Lung (tissue), 11 donors: ENCODE measurements at regions not wholly inside any gene's neighbourhood (a gene's known extent, or its start where the extent isn't known, plus 50 kb on each side); places are given as distances from the start of the nearest gene placed in this dataset.

Experiments
- ATAC-seq: fragments of 200-7000 bp; cut with Tn5 transposase; one replicate; pipeline ENCODE4 v1.9.1; 2020; ENCODE audit warnings: moderate number of reproducible peaks; ENCODE audit not compliant: insufficient read depth, low FRiP score
- DNase-seq, 3 donors: peaks; one replicate each; pipeline ENCODE4 v3.0.0-alpha.2; 2013 to 2017
- H3K27ac ChIP-seq, 2 donors: one replicate each; pipeline ENCODE4 v1.5.1; 2013; ENCODE audit warnings: mild to moderate bottlenecking in 2 of 2, moderate library complexity in 2 of 2, control low read depth in 1 of 2, inconsistent platforms in 1 of 2, low read depth in 1 of 2, low read length in 1 of 2
- H3K27me3 ChIP-seq, 3 donors: one replicate each; pipeline ENCODE4 v1.5.1; 2013; ENCODE audit warnings: low read length in 2 of 3; ENCODE audit not compliant: control insufficient read depth in 3 of 3, insufficient read depth in 3 of 3
- H3K36me3 ChIP-seq, 4 donors: one replicate each; pipeline ENCODE4 v1.5.1; 2013; ENCODE audit warnings: low read length in 4 of 4, mild to moderate bottlenecking in 1 of 4, moderate library complexity in 1 of 4; ENCODE audit not compliant: control insufficient read depth in 4 of 4, insufficient read depth in 4 of 4
- H3K4me1 ChIP-seq, 5 donors: one replicate each; pipeline ENCODE4 v1.5.1; 2013; ENCODE audit warnings: low read length in 5 of 5, mild to moderate bottlenecking in 2 of 5, moderate library complexity in 1 of 5; ENCODE audit not compliant: control insufficient read depth in 5 of 5, insufficient read depth in 5 of 5
- H3K4me3 ChIP-seq: one replicate; pipeline ENCODE4 v1.5.1; 2013; ENCODE audit warnings: mild to moderate bottlenecking, control low read depth, moderate library complexity
- H3K9ac ChIP-seq, 2 donors: one replicate each; pipeline ENCODE4 v1.5.1; 2013; ENCODE audit warnings: low read length in 2 of 2, control low read depth in 1 of 2; ENCODE audit not compliant: insufficient read depth in 1 of 2
- H3K9me3 ChIP-seq, 4 donors: one replicate each; pipeline ENCODE4 v1.5.1; 2013; ENCODE audit warnings: low read length in 3 of 4, mild to moderate bottlenecking in 1 of 4, moderate library complexity in 1 of 4; ENCODE audit not compliant: control insufficient read depth in 4 of 4, insufficient read depth in 3 of 4
- CTCF ChIP-seq: IDR thresholded peaks from 2 replicates; pipeline ENCODE4 v1.5.1; 2012; ENCODE audit warnings: mild to moderate bottlenecking; ENCODE audit errors: control extremely low read depth, extremely low read depth
- WGBS, 2 donors: extraction: QIAGEN DNeasy Blood & Tissue Kit; methylation state at CpG; one replicate each; pipeline ENCODE4 v1.1.7; 2013; 5-methylcytosine and 5-hydroxymethylcytosine counted together
- donor health status: control.
- donor health status: control.
- donor health status: Bipolar disorder and iron deficiency.
- donor health status: healthy.
- donor health status: DM: yes; HTN: yes; CAD: no.

GRCh38 chr4:24704149-24704548 lies 91.2 kb upstream of the SOD3 start:
- Histone ChIP-seq H3K27me3 (no peaks in the 10 kb centered on the region), H3K36me3 (no peaks in the 10 kb centered on the region), H3K27ac (no peak overlapping the region), H3K4me3 (no peak overlapping the region), H3K4me1 (no peaks in the 10 kb centered on the region), H3K9ac (no peak overlapping the region), H3K9me3 (no peaks in the 10 kb centered on the region)
- DNase-seq (no peak), ATAC-seq (no peak)
- WGBS, 2 donors, result 71 to 73% methylated on average over 6 of the region's 6 CpGs
- no peak for TF ChIP-seq CTCF

GRCh38 chr4:24705016-24705753 lies 90.2 kb upstream of the SOD3 start:
- H3K4me1 ChIP-seq, result no peaks in the 10 kb centered on the region
- no peak for ATAC-seq
- H3K36me3 ChIP-seq, result no peaks in the 10 kb centered on the region
- H3K9ac ChIP-seq, result no peak overlapping the region
- no peaks in the 10 kb centered on the region for H3K27me3 ChIP-seq
- peaks cover 0 to 3% (median 0%) of the 10 kb centered on the region in 4 donors for H3K9me3 ChIP-seq
- H3K4me3 ChIP-seq, result no peak overlapping the region
- WGBS, 2 donors, result 88 to 90% methylated on average over 10 of the region's 10 CpGs
- H3K27ac ChIP-seq, result no peak overlapping the region
- TF ChIP-seq CTCF, result no peak
- DNase-seq, result no peak

- Histone ChIP-seq H3K27ac (no peak overlapping the region), H3K4me3 (no peak overlapping the region), H3K36me3 (no peaks in the 10 kb centered on the region), H3K9me3 (peaks cover 0 to 6% (median under 1%) of the 10 kb centered on the region in 4 donors), H3K27me3 (no peaks in the 10 kb centered on the region), H3K9ac (no peak overlapping the region), H3K4me1 (no peaks in the 10 kb centered on the region)
- 45 to 47% methylated on average over 2 of the region's 2 CpGs for WGBS, 2 donors
- ATAC-seq (no peak), DNase-seq (no peak)
- TF ChIP-seq CTCF, result no peak
Measured at GRCh38 chr4:24713604-24714003, 81.8 kb upstream of the SOD3 start.

- WGBS, 2 donors, result 52 to 61% methylated on average over 5 of the region's 5 CpGs
- H3K36me3 ChIP-seq, result no peaks in the 10 kb centered on the region
- no peak overlapping the region for H3K27ac ChIP-seq
- DNase-seq (no peak), ATAC-seq (no peak)
- no peaks in the 10 kb centered on the region for H3K27me3 ChIP-seq
- no peak overlapping the region for H3K9ac ChIP-seq
- no peaks in the 10 kb centered on the region for H3K9me3 ChIP-seq
- H3K4me3 ChIP-seq, result no peak overlapping the region
- no peaks in the 10 kb centered on the region for H3K4me1 ChIP-seq
- no peak for TF ChIP-seq CTCF
Measured at GRCh38 chr4:24719615-24720014, 75.8 kb upstream of the SOD3 start.
